Vagina (tissue), 2 donors: ENCODE measurements at regions not wholly inside any gene's neighbourhood (a gene's known extent, or its start where the extent isn't known, plus 50 kb on each side); places are given as distances from the start of the nearest gene placed in this dataset.

Experiments used
- POLR2A ChIP-seq, 2 donors: fragments of 450-650 bp; IDR thresholded peaks; one replicate each; pipeline ENCODE4 v1.6.1; 2017; ENCODE audit warnings: antibody characterized with exemption in 2 of 2, mild to moderate bottlenecking in 2 of 2, moderate library complexity in 2 of 2
- TF ChIP-seq, protein P1 (sequence below), 3 experiments: fragments of 450-650 bp in 2 of 3; fragments of 200-600 bp in 1 of 3; sonication (generic) in 1 of 3; IDR thresholded peaks; one replicate each; pipeline ENCODE4 v1.5.1; 2017 to 2019; ENCODE audit warnings: antibody characterized with exemption in 3 of 3, mild to moderate bottlenecking in 2 of 3, moderate library complexity in 2 of 3

DNA sequence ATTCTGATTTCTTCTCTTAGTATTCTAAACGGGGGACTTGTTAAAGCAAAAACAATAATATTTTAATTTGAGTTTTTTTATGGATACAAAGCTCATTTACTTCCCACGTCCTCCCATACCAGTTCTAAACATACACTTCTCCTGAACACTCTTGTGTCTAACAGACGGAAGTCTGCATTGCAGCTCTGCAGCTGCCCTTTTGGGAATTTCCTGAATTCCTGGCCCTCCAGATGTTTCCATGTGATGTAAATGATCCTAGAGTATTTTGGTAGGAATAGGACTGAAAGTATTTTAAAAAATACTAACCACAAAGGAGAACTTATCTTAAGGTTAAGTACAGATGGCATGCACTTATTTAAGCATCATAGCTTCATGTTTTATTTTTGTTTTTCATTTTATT is 886.7 kb downstream of the TBC1D32 start:
- TF ChIP-seq, protein P1, sequence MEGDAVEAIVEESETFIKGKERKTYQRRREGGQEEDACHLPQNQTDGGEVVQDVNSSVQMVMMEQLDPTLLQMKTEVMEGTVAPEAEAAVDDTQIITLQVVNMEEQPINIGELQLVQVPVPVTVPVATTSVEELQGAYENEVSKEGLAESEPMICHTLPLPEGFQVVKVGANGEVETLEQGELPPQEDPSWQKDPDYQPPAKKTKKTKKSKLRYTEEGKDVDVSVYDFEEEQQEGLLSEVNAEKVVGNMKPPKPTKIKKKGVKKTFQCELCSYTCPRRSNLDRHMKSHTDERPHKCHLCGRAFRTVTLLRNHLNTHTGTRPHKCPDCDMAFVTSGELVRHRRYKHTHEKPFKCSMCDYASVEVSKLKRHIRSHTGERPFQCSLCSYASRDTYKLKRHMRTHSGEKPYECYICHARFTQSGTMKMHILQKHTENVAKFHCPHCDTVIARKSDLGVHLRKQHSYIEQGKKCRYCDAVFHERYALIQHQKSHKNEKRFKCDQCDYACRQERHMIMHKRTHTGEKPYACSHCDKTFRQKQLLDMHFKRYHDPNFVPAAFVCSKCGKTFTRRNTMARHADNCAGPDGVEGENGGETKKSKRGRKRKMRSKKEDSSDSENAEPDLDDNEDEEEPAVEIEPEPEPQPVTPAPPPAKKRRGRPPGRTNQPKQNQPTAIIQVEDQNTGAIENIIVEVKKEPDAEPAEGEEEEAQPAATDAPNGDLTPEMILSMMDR (IDR thresholded peaks at IDR 0.05) = no peak
- TF ChIP-seq POLR2A (IDR thresholded peaks at IDR 0.05) = no peak
